DOHH2 (cell line): ENCODE measurements at regions not wholly inside any gene's neighbourhood (a gene's known extent, or its start where the extent isn't known, plus 50 kb on each side); places are given as distances from the start of the nearest gene placed in this dataset.

ENCODE experiments used
- CTCF ChIP-seq: fragments of 200-600 bp; sonication (generic); IDR thresholded peaks from one replicate; pipeline ENCODE4 v1.5.1; 2014; ENCODE audit warnings: antibody characterized with exemption, mild to moderate bottlenecking, low read depth, low read length; ENCODE audit not compliant: poor library complexity, severe bottlenecking
- EZH2phosphoT487 ChIP-seq: fragments of 200-600 bp; sonication (generic); IDR thresholded peaks from 2 replicates; pipeline ENCODE4 v1.6.1; 2017; ENCODE audit warnings: borderline replicate concordance, mild to moderate bottlenecking, antibody characterized with exemption, low read length, moderate library complexity, mixed read lengths

- no peak for TF ChIP-seq CTCF
- no peak for TF ChIP-seq EZH2phosphoT487
Observed at GRCh38 chr14:30194741-30195148, 267.1 kb upstream of the PRKD1 start.
